HG03064 (cell line): ENCODE measurements at regions not wholly inside any gene's neighbourhood (a gene's known extent, or its start where the extent isn't known, plus 50 kb on each side); places are given as distances from the start of the nearest gene placed in this dataset.
"Not testable (repeated sequence)": the region's sequence is repeated elsewhere in the genome, so short reads cannot be mapped to it uniquely, and the experiment has no call there.

Experiments
- ATAC-seq: cut with Tn5 transposase; IDR thresholded peaks from one replicate; pipeline ENCODE4 v1.9.1; 2021; ENCODE audit warnings: low read depth; ENCODE audit not compliant: unreplicated experiment

DNA sequence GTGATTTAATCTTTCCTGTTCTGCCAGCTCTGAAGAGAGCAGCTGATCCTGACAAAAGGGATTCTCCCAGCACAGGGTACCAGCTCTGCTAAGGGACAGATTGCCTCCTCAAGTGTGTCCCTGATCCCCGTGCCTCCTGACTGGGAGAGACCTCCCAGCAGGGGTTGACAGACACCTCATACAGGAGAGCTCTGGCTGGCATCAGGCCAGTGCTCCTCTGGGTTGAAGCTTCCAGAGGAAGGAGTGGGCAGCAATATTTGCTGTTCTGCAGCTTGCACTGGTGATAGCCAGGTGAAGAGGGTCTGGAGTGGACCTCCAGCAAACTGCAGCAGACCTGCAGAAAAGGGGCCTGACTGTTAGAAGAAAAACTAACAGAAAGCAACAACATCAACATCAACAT is 105.0 kb upstream of the GORAB start:
- not testable (repeated sequence) for ATAC-seq

DNA sequence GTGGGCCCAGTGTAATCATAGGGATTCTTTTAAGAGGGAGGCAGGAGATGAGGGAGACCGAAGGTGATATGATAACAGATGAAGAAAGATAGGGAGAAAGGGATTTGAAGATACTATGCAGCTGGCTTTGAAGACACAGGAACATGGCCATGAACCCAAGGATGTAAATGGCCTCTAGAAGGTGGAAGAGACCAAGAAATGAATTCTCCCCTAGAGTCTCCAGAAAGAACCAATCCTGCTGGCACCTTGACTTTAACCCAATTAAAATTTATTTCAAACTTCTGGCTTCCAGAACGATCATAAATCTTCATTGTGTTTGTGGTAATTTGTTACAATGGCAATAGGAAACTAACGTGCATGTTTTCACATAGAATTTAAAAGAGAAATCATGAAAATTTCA is 95.0 kb upstream of the GORAB start:
- ATAC-seq, result no peak

DNA sequence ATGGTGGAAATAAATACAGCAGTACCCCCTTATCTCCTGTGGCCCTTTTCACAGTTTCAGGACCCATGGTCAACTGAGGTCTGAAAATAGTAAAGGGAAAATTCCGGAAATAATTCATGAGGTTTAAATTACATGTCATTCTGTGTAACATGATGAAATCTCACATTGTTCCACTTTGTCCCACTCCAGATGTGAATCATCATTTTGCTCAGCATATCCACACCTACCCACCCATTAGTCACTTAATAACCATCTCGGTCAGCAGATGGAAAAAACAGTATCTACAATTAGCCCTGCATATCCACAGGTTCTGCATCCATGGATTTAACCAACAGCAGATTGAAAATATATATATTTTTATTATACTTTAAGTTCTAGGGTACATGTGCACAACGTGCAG is 86.9 kb upstream of the GORAB start:
- no peak for ATAC-seq

DNA sequence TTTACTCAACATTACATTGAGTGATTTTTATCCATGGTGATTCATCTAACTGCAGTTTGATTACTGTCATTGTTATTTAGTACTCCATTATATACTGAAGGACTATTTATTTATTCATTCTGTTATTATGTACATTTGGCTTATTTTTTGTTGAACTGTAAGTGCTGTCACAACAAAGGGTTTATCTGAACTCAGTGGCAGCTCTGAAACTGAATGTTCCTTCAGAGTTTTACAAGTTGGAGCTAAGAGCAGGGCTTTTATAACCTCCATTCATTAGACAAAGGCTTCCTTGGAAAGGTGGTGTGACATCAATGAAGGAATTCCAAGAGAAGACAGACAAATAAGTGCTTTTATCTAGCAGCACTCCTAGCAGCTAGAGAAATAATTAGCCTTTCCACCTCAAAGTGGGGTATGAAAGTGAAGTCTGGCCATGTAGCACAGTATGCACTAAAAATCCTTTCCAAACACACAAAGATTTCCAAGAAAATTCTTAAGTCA is 83.3 kb upstream of the GORAB start:
- no peak for ATAC-seq

DNA sequence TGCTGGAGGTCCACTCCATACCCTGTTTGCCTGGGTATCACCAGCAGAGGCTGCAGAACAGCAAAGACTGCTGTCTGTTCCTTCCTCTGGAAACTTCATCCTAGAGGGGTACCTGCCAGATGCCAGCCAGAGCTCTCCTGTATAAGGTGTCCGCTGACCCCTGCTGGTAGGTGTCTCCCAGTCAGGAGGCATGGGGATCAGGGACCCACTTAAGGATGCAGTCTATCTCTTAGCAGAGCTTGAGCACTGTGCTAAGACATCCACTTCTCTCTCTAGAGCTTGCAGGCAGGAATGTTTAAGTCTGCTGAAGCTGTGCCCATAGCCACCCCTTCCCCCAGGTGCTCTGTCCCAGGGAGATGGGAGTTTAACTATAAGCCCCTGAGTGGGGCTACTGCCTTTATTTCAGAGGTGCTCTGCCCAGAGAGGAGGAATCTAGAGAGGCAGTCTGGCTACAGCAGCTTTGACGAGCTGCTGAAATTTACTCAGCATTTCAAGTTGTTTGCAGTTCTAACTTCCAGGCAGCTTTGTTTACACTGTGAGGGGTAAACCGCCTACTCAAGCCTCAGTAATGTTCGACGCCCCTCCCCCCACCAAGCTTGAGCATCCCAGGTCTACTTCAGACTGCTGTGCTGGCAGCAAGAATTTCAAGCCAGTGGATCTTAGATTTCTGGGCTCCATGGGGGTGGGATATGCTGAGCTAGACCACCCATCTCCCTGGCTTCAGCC is 74.5 kb upstream of the GORAB start:
- not testable (repeated sequence) for ATAC-seq

DNA sequence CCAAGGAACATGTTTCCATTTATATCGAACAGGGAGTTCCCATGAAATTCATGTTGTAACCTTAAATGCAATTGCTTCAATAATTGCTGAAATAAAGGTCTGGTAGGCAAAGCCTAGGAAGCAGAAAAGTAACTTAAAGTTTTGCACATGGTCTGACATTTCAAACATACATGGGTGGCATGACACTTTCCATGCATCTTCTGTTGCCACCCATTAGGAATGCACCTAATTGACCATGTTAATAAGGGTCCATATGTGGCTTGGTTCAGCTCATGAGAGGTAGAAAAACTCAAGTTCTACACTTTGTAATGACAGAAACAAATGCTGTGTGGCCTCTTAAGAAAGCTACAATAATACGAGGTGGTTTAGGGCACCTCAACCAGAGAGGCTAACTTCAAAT is 72.0 kb upstream of the GORAB start:
- no peak for ATAC-seq

DNA sequence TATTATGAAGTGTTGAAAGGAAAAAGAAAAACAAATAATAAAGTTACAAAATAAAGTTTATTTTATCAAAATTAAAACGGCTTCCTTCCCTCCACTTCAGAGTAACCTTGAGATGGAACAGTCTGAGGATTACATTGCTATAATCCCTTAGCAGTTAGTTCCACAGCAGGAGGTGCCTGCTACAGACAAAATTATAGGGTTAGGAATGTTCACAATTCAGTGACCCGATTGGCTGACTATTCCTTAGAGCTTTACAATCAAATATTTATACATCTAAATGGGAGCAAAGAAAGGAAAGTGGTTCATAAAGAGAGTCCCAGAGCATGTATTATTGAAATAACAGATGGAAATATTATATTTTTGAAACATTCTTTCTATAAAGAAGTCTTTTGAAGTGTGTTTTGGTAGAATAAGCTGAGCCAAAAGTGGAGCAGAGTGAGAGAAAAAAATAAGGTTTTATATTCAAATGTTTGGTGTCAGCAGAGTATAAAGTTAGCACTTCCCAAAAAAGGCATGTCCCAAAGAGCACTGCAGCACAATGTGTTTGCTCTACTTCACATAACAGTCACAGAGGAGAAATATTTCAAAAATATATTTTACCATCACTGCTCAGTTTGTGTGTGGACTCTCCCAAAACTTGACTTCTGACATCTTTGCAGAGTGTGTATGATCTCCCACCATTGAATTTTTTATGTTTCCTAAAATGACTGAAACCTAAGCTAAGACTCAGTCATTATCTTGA is 71.4 kb upstream of the GORAB start:
- no peak for ATAC-seq

DNA sequence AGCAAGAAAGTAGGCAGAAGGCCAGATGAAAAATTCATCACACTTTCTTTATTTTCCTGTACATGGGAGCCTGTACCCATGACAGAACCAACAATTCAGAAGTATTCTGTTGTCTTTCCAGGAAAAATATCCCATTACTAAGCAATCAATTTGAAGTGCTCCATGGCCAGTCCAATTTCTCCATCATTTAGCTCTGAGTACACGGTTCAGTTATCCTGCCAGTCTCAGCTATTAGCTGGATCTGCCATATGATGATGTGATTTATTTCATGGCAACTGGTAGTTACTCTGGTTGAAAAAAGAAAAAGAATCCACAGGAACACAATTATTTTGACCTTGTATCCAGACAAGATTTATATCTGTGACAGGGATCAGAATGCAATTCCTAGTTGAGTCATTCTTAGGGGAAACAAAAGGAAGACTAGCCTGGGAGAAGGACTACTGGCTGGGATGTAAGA is 70.6 kb upstream of the GORAB start:
- ATAC-seq, result no peak

DNA sequence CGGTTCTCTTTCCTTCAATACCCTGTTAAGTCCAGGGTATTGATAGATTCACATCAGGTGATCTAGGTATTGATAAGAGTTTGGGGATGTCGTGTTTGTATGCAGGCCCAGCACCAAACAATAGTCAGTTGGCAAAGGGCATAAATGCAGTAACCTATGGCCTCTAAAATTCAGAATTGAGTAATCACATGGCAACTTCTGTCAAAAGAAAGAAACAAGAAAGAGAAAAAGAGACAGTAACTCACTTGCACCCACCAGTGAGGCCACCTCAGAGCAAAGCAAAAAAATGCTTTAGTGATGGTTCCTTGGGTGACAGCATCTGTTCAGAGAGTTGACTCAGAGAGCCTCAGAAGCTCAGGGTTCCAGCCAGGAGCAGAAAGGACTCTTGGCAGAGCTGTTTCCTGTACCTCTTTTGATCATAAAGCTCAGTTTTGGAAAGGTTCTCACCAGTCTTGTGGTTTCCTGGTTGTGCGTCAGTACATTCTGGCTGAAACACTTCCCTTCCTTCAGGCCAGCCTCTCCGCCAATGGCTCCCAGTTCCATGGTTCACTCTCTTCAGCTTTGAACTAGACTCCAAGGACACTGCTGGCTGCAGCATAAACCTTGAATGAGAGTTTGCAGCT is 70.1 kb upstream of the GORAB start:
- ATAC-seq, result no peak

DNA sequence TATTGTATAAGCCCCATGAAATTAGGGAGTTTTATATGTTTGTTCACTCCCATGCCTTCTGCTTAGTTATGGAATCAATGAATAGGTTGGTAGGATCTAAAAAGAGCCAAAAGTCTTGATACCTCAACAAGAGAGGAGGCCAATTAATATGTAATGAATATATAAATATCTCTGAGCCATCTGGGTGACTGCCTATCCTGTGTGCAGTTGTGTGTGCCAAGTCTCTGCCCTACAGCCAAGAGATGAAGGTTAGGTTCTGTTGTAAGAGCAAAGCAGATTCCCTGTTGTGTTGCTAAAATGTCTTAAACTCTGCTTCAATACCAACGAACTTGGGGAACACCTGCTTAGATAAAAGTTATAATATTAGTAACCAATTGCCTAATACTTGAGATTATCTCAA is 61.8 kb upstream of the GORAB start:
- no peak for ATAC-seq

DNA sequence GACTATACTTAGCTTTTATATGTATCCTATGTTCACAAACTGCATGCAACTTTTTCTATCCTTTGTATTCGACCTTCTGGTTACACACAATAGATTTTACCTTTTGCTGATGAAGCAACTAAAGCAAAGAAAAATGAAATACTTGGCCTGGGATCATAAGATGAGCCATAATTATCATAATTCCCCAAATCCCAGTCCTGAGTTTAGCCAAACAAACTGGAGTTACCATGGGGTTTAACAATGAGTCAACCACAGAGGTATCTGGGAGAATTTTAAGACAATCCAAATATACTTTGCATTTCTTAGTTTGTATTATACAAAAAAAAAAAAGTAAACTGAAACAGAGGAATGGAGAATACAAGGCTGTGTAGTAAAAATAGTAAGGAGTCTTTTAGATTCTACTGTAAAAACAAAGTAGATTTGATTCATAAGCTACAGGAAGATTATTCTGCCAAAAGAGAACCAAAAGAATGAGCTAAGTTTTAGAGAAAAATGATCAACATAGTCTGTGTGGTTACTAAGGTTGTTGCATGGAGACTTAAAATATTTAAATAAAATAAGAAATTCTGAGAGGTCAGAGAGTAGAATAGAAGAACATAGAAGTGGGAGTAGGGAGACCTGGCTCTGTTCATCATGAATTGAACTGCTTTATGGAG is 60.4 kb upstream of the GORAB start:
- ATAC-seq, result no peak

DNA sequence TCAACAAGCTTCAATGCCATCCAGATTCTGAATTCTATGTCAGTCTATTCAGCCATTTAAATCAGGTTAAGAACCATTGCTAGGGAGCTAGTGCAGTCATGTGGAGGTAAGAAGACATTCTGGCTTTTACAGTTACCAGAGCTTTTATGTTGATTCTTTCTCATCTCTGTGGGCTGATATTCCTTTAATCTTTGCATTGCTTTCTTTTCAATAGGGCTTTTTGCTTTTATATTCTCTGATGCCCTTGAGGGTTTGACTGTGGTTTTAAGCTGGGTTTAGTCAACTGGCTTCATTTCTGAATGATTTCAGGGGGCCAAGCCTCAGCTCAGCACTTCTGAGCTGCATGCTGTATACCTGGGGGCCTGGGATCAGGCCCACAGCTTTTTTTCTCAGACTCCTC is 51.0 kb upstream of the GORAB start:
- ATAC-seq, result no peak
